ENCODE measurements at regions not wholly inside any gene's neighbourhood (a gene's known extent, or its start where the extent isn't known, plus 50 kb on each side); places are given as distances from the start of the nearest gene placed in this dataset.

- Histone ChIP-seq H3K4me1 (no peaks in the 10 kb centered on the region), H3K4me3 (ENCODE audit: low read depth, low read length) (no peak overlapping the region), H3K36me3 (ENCODE audit: control insufficient read depth, insufficient read depth, low read length) (no peaks in the 10 kb centered on the region), H3K9me3 (no peaks in the 10 kb centered on the region), H3K27me3 (replicated peaks; ENCODE audit: control insufficient read depth, insufficient read depth, low read length) (no peaks in the 10 kb centered on the region)
- Mint-ChIP-seq H3K4me1 (ENCODE audit: low read depth, unreplicated experiment) (peaks cover 10% of the 10 kb centered on the region), H3K36me3 (ENCODE audit: insufficient read depth, unreplicated experiment) (no peaks in the 10 kb centered on the region), H3K9me3 (ENCODE audit: unreplicated experiment) (no peaks in the 10 kb centered on the region), H3K27me3 (ENCODE audit: insufficient read depth, unreplicated experiment) (no peaks in the 10 kb centered on the region), H3K4me3 (ENCODE audit: unreplicated experiment) (no peak overlapping the region), H3K27ac (ENCODE audit: unreplicated experiment) (no peak overlapping the region)
- intact Hi-C loops (cut with micrococcal nuclease; ENCODE audit: unreplicated experiment), result no loop called here
- no peak for TF ChIP-seq CTCF (IDR thresholded peaks at IDR 0.05; ENCODE audit: insufficient read depth in 1 of 2, low read depth in 1 of 2, low read length in 1 of 2, severe bottlenecking in 1 of 2, unreplicated experiment in 1 of 2)
- POLR2A ChIA-PET, result no interaction called here
- CTCF ChIA-PET, result no interaction called here
- BruUV-seq (replicated peaks), result no TSS peak
- no peak for DNase-seq
Measured at GRCh38 chr6:14639983-14640599, 522.5 kb downstream of the CD83 start.

GRCh38 chr6:14640631-14641030 lies 523.1 kb downstream of the CD83 start:
- no peak for DNase-seq
- Mint-ChIP-seq H3K4me1 (ENCODE audit: low read depth, unreplicated experiment) (peaks cover 16% of the 10 kb centered on the region), H3K27ac (ENCODE audit: unreplicated experiment) (no peak overlapping the region), H3K27me3 (ENCODE audit: insufficient read depth, unreplicated experiment) (no peaks in the 10 kb centered on the region), H3K4me3 (ENCODE audit: unreplicated experiment) (no peak overlapping the region), H3K36me3 (ENCODE audit: insufficient read depth, unreplicated experiment) (no peaks in the 10 kb centered on the region), H3K9me3 (ENCODE audit: unreplicated experiment) (no peaks in the 10 kb centered on the region)
- Histone ChIP-seq H3K4me1 (peaks cover 3% of the 10 kb centered on the region), H3K4me3 (ENCODE audit: low read depth, low read length) (no peak overlapping the region), H3K36me3 (ENCODE audit: control insufficient read depth, insufficient read depth, low read length) (no peaks in the 10 kb centered on the region), H3K9me3 (no peaks in the 10 kb centered on the region), H3K27me3 (replicated peaks; ENCODE audit: control insufficient read depth, insufficient read depth, low read length) (no peaks in the 10 kb centered on the region)
- intact Hi-C loops (cut with micrococcal nuclease; ENCODE audit: unreplicated experiment), result no loop called here
- CTCF ChIA-PET, result no interaction called here
- TF ChIP-seq CTCF (IDR thresholded peaks at IDR 0.05; ENCODE audit: insufficient read depth in 1 of 2, low read depth in 1 of 2, low read length in 1 of 2, severe bottlenecking in 1 of 2, unreplicated experiment in 1 of 2), result no peak
- POLR2A ChIA-PET, result no interaction called here
- BruUV-seq (replicated peaks), result no TSS peak

GRCh38 chr6:14641423-14642135 lies 524.0 kb downstream of the CD83 start:
- peaks cover 12% of the 10 kb centered on the region for H3K4me1 ChIP-seq
- H3K27me3 ChIP-seq (replicated peaks; ENCODE audit: control insufficient read depth, insufficient read depth, low read length), result no peaks in the 10 kb centered on the region
- intact Hi-C loops (cut with micrococcal nuclease; ENCODE audit: unreplicated experiment), result no loop called here
- ChIA-PET POLR2A (no interaction called here), CTCF (no interaction called here)
- BruUV-seq (replicated peaks), result no TSS peak
- Mint-ChIP-seq H3K27me3 (ENCODE audit: insufficient read depth, unreplicated experiment) (no peaks in the 10 kb centered on the region), H3K9me3 (ENCODE audit: unreplicated experiment) (no peaks in the 10 kb centered on the region), H3K4me1 (ENCODE audit: low read depth, unreplicated experiment) (peaks cover 25% of the 10 kb centered on the region), H3K4me3 (ENCODE audit: unreplicated experiment) (no peak overlapping the region), H3K36me3 (ENCODE audit: insufficient read depth, unreplicated experiment) (no peaks in the 10 kb centered on the region), H3K27ac (ENCODE audit: unreplicated experiment) (no peak overlapping the region)
- TF ChIP-seq CTCF (IDR thresholded peaks at IDR 0.05; ENCODE audit: insufficient read depth in 1 of 2, low read depth in 1 of 2, low read length in 1 of 2, severe bottlenecking in 1 of 2, unreplicated experiment in 1 of 2), result no peak
- H3K9me3 ChIP-seq, result no peaks in the 10 kb centered on the region
- no peaks in the 10 kb centered on the region for H3K36me3 ChIP-seq (ENCODE audit: control insufficient read depth, insufficient read depth, low read length)
- DNase-seq, result no peak
- no peak overlapping the region for H3K4me3 ChIP-seq (ENCODE audit: low read depth, low read length)

Measured in Caco-2 (cell line).